Activated CD8-positive, alpha-beta T cell treated with anti-CD3 and anti-CD28 coated beads for 36 hours (primary cell): ENCODE measurements at regions not wholly inside any gene's neighbourhood (a gene's known extent, or its start where the extent isn't known, plus 50 kb on each side); places are given as distances from the start of the nearest gene placed in this dataset.

ENCODE experiments used
- ATAC-seq: fragments of 200-7000 bp; cut with Tn5 transposase; one replicate; pipeline ENCODE4 v1.10.0; 2021; ENCODE audit warnings: mild to moderate bottlenecking, moderate library complexity
- CTCF ChIA-PET: fragments of 350-600 bp; sonication (Branson Sonifier 250); formaldehyde crosslinking; loops from one replicate; lab custom pipeline; 2021; ENCODE audit warnings: antibody characterized with exemption; lab: Charles Lee
- POLR2A ChIA-PET: fragments of 350-600 bp; sonication (Branson Sonifier 250); formaldehyde crosslinking; loops from one replicate; lab custom pipeline; 2021; ENCODE audit warnings: antibody characterized with exemption; lab: Charles Lee
- DNase-seq: peaks from one replicate; pipeline ENCODE4 v3.0.0-alpha.2; 2020
- H3K27ac Mint-ChIP-seq: one replicate; pipeline ENCODE4 v1.8.0; 2021; ENCODE audit warnings: mild to moderate bottlenecking, mixed read lengths
- H3K27me3 Mint-ChIP-seq: one replicate; pipeline ENCODE4 v1.8.0; 2021; ENCODE audit warnings: mixed read lengths
- H3K36me3 Mint-ChIP-seq: one replicate; pipeline ENCODE4 v1.8.0; 2021; ENCODE audit warnings: low read depth, mixed read lengths
- H3K4me1 Mint-ChIP-seq: one replicate; pipeline ENCODE4 v1.8.0; 2021; ENCODE audit warnings: low read depth, mixed read lengths
- H3K4me3 Mint-ChIP-seq: one replicate; pipeline ENCODE4 v1.8.0; 2021; ENCODE audit warnings: mild to moderate bottlenecking, moderate library complexity, mixed read lengths
- H3K9me3 Mint-ChIP-seq: one replicate; pipeline ENCODE4 v1.8.0; 2021; ENCODE audit warnings: mixed read lengths
- intact Hi-C: fragments of 100-400 bp; cut with micrococcal nuclease; formaldehyde crosslinking; loops from one replicate; pipeline ENCODE4 v1.10.0; 2022
- TF ChIP-seq, protein P1 (sequence below): fragments of 200-600 bp; IDR thresholded peaks from one replicate; pipeline ENCODE4 v1.8.0; 2022; ENCODE audit warnings: antibody characterized with exemption, mild to moderate bottlenecking

DNA sequence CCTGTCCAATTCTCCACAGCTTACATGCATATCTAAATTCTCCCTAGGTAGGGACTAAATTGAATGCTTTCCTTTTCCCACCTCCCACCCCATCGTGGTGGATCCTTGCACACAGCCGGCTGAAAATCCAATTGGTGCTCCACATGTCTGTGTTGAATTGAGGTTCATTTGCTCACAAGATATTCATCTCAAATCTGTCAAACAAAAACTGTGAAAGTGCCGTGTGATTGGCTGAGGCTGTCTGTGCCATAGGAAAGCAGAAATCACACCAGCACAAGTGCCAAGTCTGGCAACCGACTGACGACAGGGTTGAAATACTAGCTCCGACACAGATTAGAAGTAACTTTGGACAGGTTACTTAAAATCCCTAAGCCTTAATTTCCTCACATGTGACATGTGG lies 823.3 kb downstream of the TDRD15 start:
- no peaks in the 10 kb centered on the region for H3K4me1 Mint-ChIP-seq
- TF ChIP-seq, protein P1, sequence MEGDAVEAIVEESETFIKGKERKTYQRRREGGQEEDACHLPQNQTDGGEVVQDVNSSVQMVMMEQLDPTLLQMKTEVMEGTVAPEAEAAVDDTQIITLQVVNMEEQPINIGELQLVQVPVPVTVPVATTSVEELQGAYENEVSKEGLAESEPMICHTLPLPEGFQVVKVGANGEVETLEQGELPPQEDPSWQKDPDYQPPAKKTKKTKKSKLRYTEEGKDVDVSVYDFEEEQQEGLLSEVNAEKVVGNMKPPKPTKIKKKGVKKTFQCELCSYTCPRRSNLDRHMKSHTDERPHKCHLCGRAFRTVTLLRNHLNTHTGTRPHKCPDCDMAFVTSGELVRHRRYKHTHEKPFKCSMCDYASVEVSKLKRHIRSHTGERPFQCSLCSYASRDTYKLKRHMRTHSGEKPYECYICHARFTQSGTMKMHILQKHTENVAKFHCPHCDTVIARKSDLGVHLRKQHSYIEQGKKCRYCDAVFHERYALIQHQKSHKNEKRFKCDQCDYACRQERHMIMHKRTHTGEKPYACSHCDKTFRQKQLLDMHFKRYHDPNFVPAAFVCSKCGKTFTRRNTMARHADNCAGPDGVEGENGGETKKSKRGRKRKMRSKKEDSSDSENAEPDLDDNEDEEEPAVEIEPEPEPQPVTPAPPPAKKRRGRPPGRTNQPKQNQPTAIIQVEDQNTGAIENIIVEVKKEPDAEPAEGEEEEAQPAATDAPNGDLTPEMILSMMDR = no peak
- intact Hi-C loops = no loop called here
- H3K27me3 Mint-ChIP-seq = no peaks in the 10 kb centered on the region
- ATAC-seq (no peak), DNase-seq (no peak)
- no peak overlapping the region for H3K27ac Mint-ChIP-seq
- H3K4me3 Mint-ChIP-seq = no peak overlapping the region
- peaks cover 4% of the 10 kb centered on the region for H3K9me3 Mint-ChIP-seq
- ChIA-PET POLR2A (no interaction called here), CTCF (no interaction called here)
- no peaks in the 10 kb centered on the region for H3K36me3 Mint-ChIP-seq

DNA sequence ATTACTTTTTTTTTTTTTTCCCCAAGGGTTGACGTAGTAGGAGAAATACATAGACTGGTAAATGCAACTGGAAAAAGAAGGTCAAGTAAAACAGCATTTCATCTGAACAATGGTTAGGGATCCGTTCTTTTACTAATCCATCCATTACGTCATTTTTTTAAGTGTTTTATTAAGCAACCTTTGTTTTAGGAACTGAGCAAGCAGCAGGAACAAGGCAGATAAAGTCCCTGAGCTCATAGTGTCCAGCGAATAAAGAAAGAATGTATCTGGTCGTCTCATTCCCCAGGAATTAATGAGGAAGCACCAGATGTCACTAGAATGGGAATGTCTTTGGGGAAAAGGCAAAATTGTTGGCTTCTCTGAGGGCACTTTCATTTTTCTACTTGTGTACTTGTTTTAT lies 842.4 kb downstream of the TDRD15 start:
- CTCF ChIA-PET = no interaction called here
- no peaks in the 10 kb centered on the region for H3K4me1 Mint-ChIP-seq

DNA sequence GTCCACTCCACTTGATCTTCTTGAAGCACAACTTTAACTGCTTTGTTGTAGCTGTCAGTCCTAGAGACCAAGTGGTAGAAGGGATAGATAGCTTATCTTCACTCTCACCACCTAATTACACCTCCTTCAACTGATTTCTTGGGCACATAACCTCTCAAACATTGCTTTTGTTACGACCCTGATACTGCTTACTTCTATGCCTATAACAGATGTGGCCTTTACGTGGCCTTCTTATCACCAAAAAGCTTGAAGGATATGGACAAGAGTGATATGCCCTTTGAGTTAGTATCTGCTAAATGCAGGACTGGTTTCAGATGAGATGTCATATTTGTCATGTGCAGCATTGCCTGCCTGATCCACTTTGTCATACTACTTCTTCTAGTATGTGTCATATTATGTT lies 847.2 kb downstream of the TDRD15 start:
- DNase-seq = no peak
- Mint-ChIP-seq H3K27me3 (no peaks in the 10 kb centered on the region), H3K27ac (no peak overlapping the region), H3K4me1 (no peaks in the 10 kb centered on the region), H3K36me3 (no peaks in the 10 kb centered on the region), H3K9me3 (peaks cover 1% of the 10 kb centered on the region), H3K4me3 (no peak overlapping the region)
- TF ChIP-seq, protein P1 = no peak
- ChIA-PET CTCF (no interaction called here), POLR2A (no interaction called here)
- ATAC-seq = no peak
- intact Hi-C loops = no loop called here

More for the DNA sequence above, 842.4 kb downstream of the TDRD15 start:
- Mint-ChIP-seq H3K9me3 (no peaks in the 10 kb centered on the region), H3K4me3 (no peak overlapping the region), H3K27ac (no peak overlapping the region), H3K27me3 (no peaks in the 10 kb centered on the region), H3K36me3 (no peaks in the 10 kb centered on the region)
- intact Hi-C loops = no loop called here
- TF ChIP-seq, protein P1 = no peak
- DNase-seq = no peak
- ATAC-seq = no peak
- POLR2A ChIA-PET = no interaction called here

DNA sequence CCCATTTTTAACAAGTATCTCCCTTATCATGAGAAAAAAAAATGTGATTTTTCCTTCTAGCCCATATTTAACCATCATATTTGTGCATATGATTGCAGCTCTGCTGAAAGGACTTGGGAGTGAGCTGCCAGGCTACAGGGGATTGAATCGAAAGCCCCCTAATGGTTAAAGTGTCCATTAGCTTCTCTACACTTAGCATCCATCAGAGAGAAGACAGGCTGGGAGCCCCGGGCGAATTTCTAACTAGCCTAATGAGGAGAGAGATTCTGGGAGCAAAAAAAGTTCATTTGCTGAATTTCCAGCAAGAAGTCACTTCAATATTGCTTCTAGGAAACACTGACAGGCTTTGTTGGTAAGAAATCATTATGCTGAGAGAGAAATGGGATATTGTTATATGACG lies 848.8 kb downstream of the TDRD15 start:
- TF ChIP-seq, protein P1 = no peak
- H3K4me1 Mint-ChIP-seq = no peaks in the 10 kb centered on the region
- H3K9me3 Mint-ChIP-seq = peaks cover 1% of the 10 kb centered on the region
- intact Hi-C loops = no loop called here
- H3K27me3 Mint-ChIP-seq = no peaks in the 10 kb centered on the region
- no peak overlapping the region for H3K27ac Mint-ChIP-seq
- ATAC-seq (no peak), DNase-seq (no peak)
- H3K4me3 Mint-ChIP-seq = no peak overlapping the region
- H3K36me3 Mint-ChIP-seq = no peaks in the 10 kb centered on the region
- POLR2A ChIA-PET = no interaction called here
- CTCF ChIA-PET = no interaction called here

DNA sequence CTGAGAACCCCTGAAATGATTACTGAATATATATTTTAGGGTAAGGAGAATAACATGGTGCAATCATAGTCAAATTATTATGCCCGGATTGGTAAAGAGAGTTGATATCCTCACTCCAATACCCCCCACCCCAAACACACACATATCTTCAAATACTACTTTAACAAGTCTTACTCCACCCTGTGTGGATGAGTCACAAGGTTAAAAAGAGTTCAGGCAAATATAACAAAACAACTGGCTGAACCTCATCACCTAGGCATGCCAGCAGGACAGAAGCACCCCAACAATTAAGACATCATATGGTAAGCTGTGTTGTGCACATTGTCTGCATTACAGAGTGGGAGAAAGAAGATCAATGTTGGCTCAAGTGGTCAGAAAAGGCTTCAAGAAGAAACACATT lies 857.4 kb downstream of the TDRD15 start:
- Mint-ChIP-seq H3K36me3 (peaks cover 2% of the 10 kb centered on the region), H3K27me3 (no peaks in the 10 kb centered on the region), H3K4me3 (no peak overlapping the region), H3K4me1 (no peaks in the 10 kb centered on the region), H3K27ac (no peak overlapping the region), H3K9me3 (peaks cover 16% of the 10 kb centered on the region)
- ATAC-seq (no peak), DNase-seq (no peak)
- ChIA-PET POLR2A (no interaction called here), CTCF (no interaction called here)
- TF ChIP-seq, protein P1 = no peak
- intact Hi-C loops = no loop called here
